ENCODE measurements at regions not wholly inside any gene's neighbourhood (a gene's known extent, or its start where the extent isn't known, plus 50 kb on each side); places are given as distances from the start of the nearest gene placed in this dataset.
A peak's percentile ranks its signal among the peaks of the same experiment; 100 is the strongest.

GRCh38 chr15:26024241-26024640 is 161.1 kb upstream of the ATP10A start:
- Histone ChIP-seq H3K79me2 (ENCODE audit: insufficient read depth, low read length) (no peaks in the 10 kb centered on the region), H3K27ac (ENCODE audit: low read depth, low read length) (no peak overlapping the region), H3K4me2 (ENCODE audit: low read length) (no peak overlapping the region), H2AFZ (ENCODE audit: low read depth, low read length) (no peak overlapping the region), H4K20me1 (ENCODE audit: insufficient read depth, low read length) (no peaks in the 10 kb centered on the region), H3K27me3 (ENCODE audit: insufficient read depth, low read length) (no peaks in the 10 kb centered on the region), H3K36me3 (ENCODE audit: insufficient read depth, low read length) (no peaks in the 10 kb centered on the region), H3K9me3 (ENCODE audit: insufficient read depth, low read depth, low read length) (no peaks in the 10 kb centered on the region), H3K4me1 (ENCODE audit: insufficient read depth, low read length) (peaks cover 3% of the 10 kb centered on the region), H3K4me3 (ENCODE audit: insufficient read depth, low read depth, low read length) (no peak overlapping the region), H3K9ac (ENCODE audit: low read length) (no peak overlapping the region)
- FAIRE-seq (no peak), DNase-seq (ENCODE audit: low read depth) (no peak)
- H3K4me3 Mint-ChIP-seq (ENCODE audit: unreplicated experiment): no peak overlapping the region
- H3K27ac Mint-ChIP-seq (ENCODE audit: unreplicated experiment): no peak overlapping the region
- H3K9me3 Mint-ChIP-seq (ENCODE audit: unreplicated experiment): no peaks in the 10 kb centered on the region
- peaks cover 1% of the 10 kb centered on the region for H3K27me3 Mint-ChIP-seq (ENCODE audit: low read depth, unreplicated experiment)
- TF ChIP-seq EZH2 (IDR thresholded peaks at IDR 0.05; ENCODE audit: insufficient read depth, low read length): no peak
- no peak for TF ChIP-seq CTCF (IDR thresholded peaks at IDR 0.05; ENCODE audit: insufficient read depth, low read depth, low read length)
- peaks cover 15% of the 10 kb centered on the region for H3K4me1 Mint-ChIP-seq (ENCODE audit: low read depth, unreplicated experiment)
- no peaks in the 10 kb centered on the region for H3K36me3 Mint-ChIP-seq (ENCODE audit: low read depth, unreplicated experiment)

- DNase-seq (ENCODE audit: low read depth): no peak
- Mint-ChIP-seq H3K27ac (ENCODE audit: unreplicated experiment) (peak overlapping the region; percentile 2), H3K4me3 (ENCODE audit: unreplicated experiment) (no peak overlapping the region), H3K27me3 (ENCODE audit: low read depth, unreplicated experiment) (peaks cover 1% of the 10 kb centered on the region), H3K36me3 (ENCODE audit: low read depth, unreplicated experiment) (no peaks in the 10 kb centered on the region), H3K9me3 (ENCODE audit: unreplicated experiment) (no peaks in the 10 kb centered on the region), H3K4me1 (ENCODE audit: low read depth, unreplicated experiment) (peaks cover 9% of the 10 kb centered on the region)
- Histone ChIP-seq H3K4me2 (ENCODE audit: low read length) (no peak overlapping the region), H3K9me3 (ENCODE audit: insufficient read depth, low read depth, low read length) (no peaks in the 10 kb centered on the region), H3K27ac (ENCODE audit: low read depth, low read length) (no peak overlapping the region), H3K36me3 (ENCODE audit: insufficient read depth, low read length) (no peaks in the 10 kb centered on the region), H3K27me3 (ENCODE audit: insufficient read depth, low read length) (no peaks in the 10 kb centered on the region), H4K20me1 (ENCODE audit: insufficient read depth, low read length) (no peaks in the 10 kb centered on the region), H2AFZ (ENCODE audit: low read depth, low read length) (no peak overlapping the region), H3K79me2 (ENCODE audit: insufficient read depth, low read length) (no peaks in the 10 kb centered on the region), H3K4me3 (ENCODE audit: insufficient read depth, low read depth, low read length) (no peak overlapping the region), H3K4me1 (ENCODE audit: insufficient read depth, low read length) (peaks cover 3% of the 10 kb centered on the region), H3K9ac (ENCODE audit: low read length) (no peak overlapping the region)
- no peak for FAIRE-seq
- TF ChIP-seq CTCF (IDR thresholded peaks at IDR 0.05; ENCODE audit: insufficient read depth, low read depth, low read length): no peak
- TF ChIP-seq EZH2 (IDR thresholded peaks at IDR 0.05; ENCODE audit: insufficient read depth, low read length): no peak
Observed at GRCh38 chr15:26023691-26024090, 160.6 kb upstream of the ATP10A start.

- FAIRE-seq: no peak
Observed at GRCh38 chr15:26023231-26023630, 160.1 kb upstream of the ATP10A start.

More at GRCh38 chr15:26023231-26023630, 160.1 kb upstream of the ATP10A start:
- no peak overlapping the region for H3K4me2 ChIP-seq (ENCODE audit: low read length)
- H3K4me1 Mint-ChIP-seq (ENCODE audit: low read depth, unreplicated experiment): peaks cover 6% of the 10 kb centered on the region
- no peak for DNase-seq (ENCODE audit: low read depth)
- no peak for TF ChIP-seq CTCF (IDR thresholded peaks at IDR 0.05; ENCODE audit: insufficient read depth, low read depth, low read length)
- no peak for TF ChIP-seq EZH2 (IDR thresholded peaks at IDR 0.05; ENCODE audit: insufficient read depth, low read length)
- H3K79me2 ChIP-seq (ENCODE audit: insufficient read depth, low read length): no peaks in the 10 kb centered on the region
- H3K4me3 Mint-ChIP-seq (ENCODE audit: unreplicated experiment): no peak overlapping the region
- H3K9me3 Mint-ChIP-seq (ENCODE audit: unreplicated experiment): no peaks in the 10 kb centered on the region
- no peak overlapping the region for H3K9ac ChIP-seq (ENCODE audit: low read length)
- no peaks in the 10 kb centered on the region for H3K36me3 ChIP-seq (ENCODE audit: insufficient read depth, low read length)
- no peak overlapping the region for H3K27ac ChIP-seq (ENCODE audit: low read depth, low read length)
- H3K4me1 ChIP-seq (ENCODE audit: insufficient read depth, low read length): peaks cover 3% of the 10 kb centered on the region
- peaks cover 1% of the 10 kb centered on the region for H3K27me3 Mint-ChIP-seq (ENCODE audit: low read depth, unreplicated experiment)
- H3K4me3 ChIP-seq (ENCODE audit: insufficient read depth, low read depth, low read length): no peak overlapping the region
- H3K27me3 ChIP-seq (ENCODE audit: insufficient read depth, low read length): no peaks in the 10 kb centered on the region
- H2AFZ ChIP-seq (ENCODE audit: low read depth, low read length): no peak overlapping the region
- H3K36me3 Mint-ChIP-seq (ENCODE audit: low read depth, unreplicated experiment): no peaks in the 10 kb centered on the region
- H3K9me3 ChIP-seq (ENCODE audit: insufficient read depth, low read depth, low read length): no peaks in the 10 kb centered on the region
- no peaks in the 10 kb centered on the region for H4K20me1 ChIP-seq (ENCODE audit: insufficient read depth, low read length)
- H3K27ac Mint-ChIP-seq (ENCODE audit: unreplicated experiment): peak overlapping the region; percentile 2

Measured in astrocyte (in vitro differentiated cells and primary cell).